ENCODE measurements at regions not wholly inside any gene's neighbourhood (a gene's known extent, or its start where the extent isn't known, plus 50 kb on each side); places are given as distances from the start of the nearest gene placed in this dataset.

GRCh38 chr5:125109293-125109692, 362.9 kb upstream of the ZNF608 start:
- H3K4me3 Mint-ChIP-seq (ENCODE audit: low read depth, unreplicated experiment): no peak overlapping the region
- H3K27me3 Mint-ChIP-seq (ENCODE audit: unreplicated experiment): no peaks in the 10 kb centered on the region
- DNase-seq: no peak
- peaks cover 9% of the 10 kb centered on the region for H3K4me1 Mint-ChIP-seq (ENCODE audit: low read depth, unreplicated experiment)
- TF ChIP-seq, protein P1, sequence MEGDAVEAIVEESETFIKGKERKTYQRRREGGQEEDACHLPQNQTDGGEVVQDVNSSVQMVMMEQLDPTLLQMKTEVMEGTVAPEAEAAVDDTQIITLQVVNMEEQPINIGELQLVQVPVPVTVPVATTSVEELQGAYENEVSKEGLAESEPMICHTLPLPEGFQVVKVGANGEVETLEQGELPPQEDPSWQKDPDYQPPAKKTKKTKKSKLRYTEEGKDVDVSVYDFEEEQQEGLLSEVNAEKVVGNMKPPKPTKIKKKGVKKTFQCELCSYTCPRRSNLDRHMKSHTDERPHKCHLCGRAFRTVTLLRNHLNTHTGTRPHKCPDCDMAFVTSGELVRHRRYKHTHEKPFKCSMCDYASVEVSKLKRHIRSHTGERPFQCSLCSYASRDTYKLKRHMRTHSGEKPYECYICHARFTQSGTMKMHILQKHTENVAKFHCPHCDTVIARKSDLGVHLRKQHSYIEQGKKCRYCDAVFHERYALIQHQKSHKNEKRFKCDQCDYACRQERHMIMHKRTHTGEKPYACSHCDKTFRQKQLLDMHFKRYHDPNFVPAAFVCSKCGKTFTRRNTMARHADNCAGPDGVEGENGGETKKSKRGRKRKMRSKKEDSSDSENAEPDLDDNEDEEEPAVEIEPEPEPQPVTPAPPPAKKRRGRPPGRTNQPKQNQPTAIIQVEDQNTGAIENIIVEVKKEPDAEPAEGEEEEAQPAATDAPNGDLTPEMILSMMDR (IDR thresholded peaks at IDR 0.05; ENCODE audit: unreplicated experiment): no peak
- intact Hi-C loops (cut with micrococcal nuclease; ENCODE audit: unreplicated experiment): no loop called here
- no peaks in the 10 kb centered on the region for H3K36me3 Mint-ChIP-seq (ENCODE audit: insufficient read depth, unreplicated experiment)
- H3K27ac Mint-ChIP-seq (ENCODE audit: unreplicated experiment): no peak overlapping the region
- H3K9me3 Mint-ChIP-seq (ENCODE audit: low read depth, unreplicated experiment): peaks cover 7% of the 10 kb centered on the region
- no TSS peak for BruUV-seq (replicated peaks)
- CTCF ChIA-PET: no interaction called here

DNA sequence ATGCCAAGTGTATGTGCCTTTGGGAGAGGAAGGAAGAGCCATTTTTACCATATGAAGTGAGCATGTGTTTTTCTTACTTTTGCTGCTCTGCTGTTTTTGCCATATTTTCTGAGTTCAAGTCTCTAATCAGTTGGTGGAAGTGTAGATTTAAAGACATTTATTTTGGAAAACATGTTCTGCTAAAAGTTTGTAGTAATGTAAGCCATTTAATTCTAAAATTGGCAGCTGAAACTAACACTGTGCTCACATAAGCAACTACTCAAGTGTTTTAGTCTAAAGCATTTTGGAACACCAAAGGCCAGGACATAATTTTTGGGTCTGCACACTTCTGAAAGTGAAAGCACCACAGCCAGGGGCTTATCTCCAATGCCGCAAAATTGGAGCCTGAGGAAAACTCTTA, 363.4 kb upstream of the ZNF608 start:
- peaks cover 7% of the 10 kb centered on the region for H3K9me3 Mint-ChIP-seq (ENCODE audit: low read depth, unreplicated experiment)
- intact Hi-C loops (cut with micrococcal nuclease; ENCODE audit: unreplicated experiment): no loop called here
- H3K27me3 Mint-ChIP-seq (ENCODE audit: unreplicated experiment): no peaks in the 10 kb centered on the region
- CTCF ChIA-PET: no interaction called here
- BruUV-seq (replicated peaks): no TSS peak
- H3K36me3 Mint-ChIP-seq (ENCODE audit: insufficient read depth, unreplicated experiment): no peaks in the 10 kb centered on the region
- H3K27ac Mint-ChIP-seq (ENCODE audit: unreplicated experiment): no peak overlapping the region
- TF ChIP-seq, protein P1 (IDR thresholded peaks at IDR 0.05; ENCODE audit: unreplicated experiment): no peak
- H3K4me1 Mint-ChIP-seq (ENCODE audit: low read depth, unreplicated experiment): peaks cover 9% of the 10 kb centered on the region
- H3K4me3 Mint-ChIP-seq (ENCODE audit: low read depth, unreplicated experiment): no peak overlapping the region
- no peak for DNase-seq

- peaks cover 9% of the 10 kb centered on the region for H3K4me1 Mint-ChIP-seq (ENCODE audit: low read depth, unreplicated experiment)
- no peaks in the 10 kb centered on the region for H3K36me3 Mint-ChIP-seq (ENCODE audit: insufficient read depth, unreplicated experiment)
- H3K9me3 Mint-ChIP-seq (ENCODE audit: low read depth, unreplicated experiment): peaks cover 7% of the 10 kb centered on the region
- H3K27me3 Mint-ChIP-seq (ENCODE audit: unreplicated experiment): no peaks in the 10 kb centered on the region
- no TSS peak for BruUV-seq (replicated peaks)
- H3K4me3 Mint-ChIP-seq (ENCODE audit: low read depth, unreplicated experiment): no peak overlapping the region
- H3K27ac Mint-ChIP-seq (ENCODE audit: unreplicated experiment): no peak overlapping the region
- CTCF ChIA-PET: no interaction called here
- intact Hi-C loops (cut with micrococcal nuclease; ENCODE audit: unreplicated experiment): no loop called here
- DNase-seq: no peak
- TF ChIP-seq, protein P1 (IDR thresholded peaks at IDR 0.05; ENCODE audit: unreplicated experiment): no peak
Observed at GRCh38 chr5:125112196-125112595, 365.8 kb upstream of the ZNF608 start.

DNA sequence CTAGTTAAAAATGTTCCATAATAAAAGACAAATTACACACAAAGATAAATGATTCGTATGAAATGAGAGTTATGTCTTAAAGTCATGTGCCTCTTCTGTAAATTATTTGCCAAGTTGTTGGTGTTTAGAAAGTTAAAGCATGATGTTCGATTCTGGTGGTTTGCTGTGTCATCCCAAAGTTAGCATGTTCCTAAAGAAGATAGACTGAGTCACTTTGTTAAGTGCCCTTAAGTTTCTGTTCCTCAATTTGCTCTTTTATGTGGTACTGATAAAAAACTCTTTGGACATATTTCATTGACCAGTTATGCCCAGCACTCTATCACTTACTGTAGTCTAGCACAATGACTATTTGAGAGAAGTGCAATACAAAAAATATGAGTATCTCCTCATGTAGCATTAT, 366.9 kb upstream of the ZNF608 start:
- Mint-ChIP-seq H3K4me1 (ENCODE audit: low read depth, unreplicated experiment) (peaks cover 9% of the 10 kb centered on the region), H3K36me3 (ENCODE audit: insufficient read depth, unreplicated experiment) (no peaks in the 10 kb centered on the region), H3K4me3 (ENCODE audit: low read depth, unreplicated experiment) (no peak overlapping the region), H3K9me3 (ENCODE audit: low read depth, unreplicated experiment) (peaks cover 6% of the 10 kb centered on the region), H3K27me3 (ENCODE audit: unreplicated experiment) (no peaks in the 10 kb centered on the region), H3K27ac (ENCODE audit: unreplicated experiment) (no peak overlapping the region)
- BruUV-seq (replicated peaks): no TSS peak
- CTCF ChIA-PET: no interaction called here
- no peak for DNase-seq
- intact Hi-C loops (cut with micrococcal nuclease; ENCODE audit: unreplicated experiment): no loop called here
- TF ChIP-seq, protein P1 (IDR thresholded peaks at IDR 0.05; ENCODE audit: unreplicated experiment): no peak

- no peaks in the 10 kb centered on the region for H3K36me3 Mint-ChIP-seq (ENCODE audit: insufficient read depth, unreplicated experiment)
- TF ChIP-seq, protein P1 (IDR thresholded peaks at IDR 0.05; ENCODE audit: unreplicated experiment): no peak
- no peak overlapping the region for H3K4me3 Mint-ChIP-seq (ENCODE audit: low read depth, unreplicated experiment)
- peaks cover 9% of the 10 kb centered on the region for H3K4me1 Mint-ChIP-seq (ENCODE audit: low read depth, unreplicated experiment)
- no peak for DNase-seq
- intact Hi-C loops (cut with micrococcal nuclease; ENCODE audit: unreplicated experiment): no loop called here
- CTCF ChIA-PET: no interaction called here
- no peak overlapping the region for H3K27ac Mint-ChIP-seq (ENCODE audit: unreplicated experiment)
- peaks cover 7% of the 10 kb centered on the region for H3K9me3 Mint-ChIP-seq (ENCODE audit: low read depth, unreplicated experiment)
- H3K27me3 Mint-ChIP-seq (ENCODE audit: unreplicated experiment): no peaks in the 10 kb centered on the region
- no TSS peak for BruUV-seq (replicated peaks)
Observed at GRCh38 chr5:125115195-125115525, 368.7 kb upstream of the ZNF608 start.
